Neuronal stem cell (in vitro differentiated cells): ENCODE measurements at regions not wholly inside any gene's neighbourhood (a gene's known extent, or its start where the extent isn't known, plus 50 kb on each side); places are given as distances from the start of the nearest gene placed in this dataset.

ENCODE experiments used
- DNase-seq: peaks from one replicate; pipeline ENCODE4 v3.0.0-alpha.2; 2013; ENCODE audit warnings: low spot score
- H2AFZ ChIP-seq: one replicate; pipeline ENCODE4 v1.6.1; 2013; ENCODE audit warnings: mild to moderate bottlenecking, low read length, inconsistent platforms
- H2AK5ac ChIP-seq: 2 replicates; pipeline ENCODE4 v1.6.1; 2013; ENCODE audit warnings: low read depth, mild to moderate bottlenecking, inconsistent platforms, low read length, moderate library complexity, mixed read lengths
- H2BK120ac ChIP-seq: 2 replicates; pipeline ENCODE4 v1.6.1; 2013; ENCODE audit warnings: low read depth, mild to moderate bottlenecking, inconsistent platforms, low read length, moderate library complexity, mixed read lengths
- H2BK12ac ChIP-seq: one replicate; pipeline ENCODE4 v1.6.1; 2013; ENCODE audit warnings: low read length, inconsistent platforms
- H2BK15ac ChIP-seq: 2 replicates; pipeline ENCODE4 v1.6.1; 2013; ENCODE audit warnings: mild to moderate bottlenecking, low read length, inconsistent platforms, mixed read lengths
- H2BK5ac ChIP-seq: one replicate; pipeline ENCODE4 v1.6.1; 2013; ENCODE audit warnings: inconsistent platforms, mild to moderate bottlenecking, low read length, moderate library complexity
- H3K14ac ChIP-seq: one replicate; pipeline ENCODE4 v1.6.1; 2013; ENCODE audit warnings: low read length, inconsistent platforms
- H3K18ac ChIP-seq: 2 replicates; pipeline ENCODE4 v1.6.1; 2013; ENCODE audit warnings: low read length, inconsistent platforms
- H3K23ac ChIP-seq: 2 replicates; pipeline ENCODE4 v1.6.1; 2013; ENCODE audit warnings: low read depth, mild to moderate bottlenecking, mixed read lengths, low read length, inconsistent platforms; ENCODE audit not compliant: poor library complexity
- H3K27ac ChIP-seq: replicated peaks from 3 replicates; pipeline ENCODE4 v1.5.1; 2013; ENCODE audit warnings: low read length, inconsistent platforms
- H3K27me3 ChIP-seq, 3 experiments: 2 replicates each; pipeline ENCODE4 v1.6.1; 2013; ENCODE audit warnings: low read length in 3 of 3, mild to moderate bottlenecking in 2 of 3, inconsistent platforms in 1 of 3, low read depth in 1 of 3, mixed read lengths in 1 of 3, moderate library complexity in 1 of 3; ENCODE audit not compliant: control insufficient read depth in 3 of 3, insufficient read depth in 3 of 3
- H3K36me3 ChIP-seq, 2 donors: replicated peaks in 1 of 2; 2 replicates each; pipeline ENCODE4 v1.6.1; 2013; ENCODE audit warnings: low read length in 2 of 2; ENCODE audit not compliant: control insufficient read depth in 2 of 2, insufficient read depth in 2 of 2
- H3K4ac ChIP-seq: 2 replicates; pipeline ENCODE4 v1.6.1; 2013; ENCODE audit warnings: inconsistent platforms, mild to moderate bottlenecking, low read length, moderate library complexity
- H3K4me1 ChIP-seq, 2 donors: 1 replicate in 1 of 2; 2 replicates in 1 of 2; pipeline ENCODE4 v1.6.1; 2013; ENCODE audit warnings: low read length in 2 of 2, low read depth in 1 of 2; ENCODE audit not compliant: control insufficient read depth in 2 of 2, insufficient read depth in 1 of 2
- H3K4me2 ChIP-seq: one replicate; pipeline ENCODE4 v1.6.1; 2013; ENCODE audit warnings: mild to moderate bottlenecking, low read length, inconsistent platforms; ENCODE audit not compliant: insufficient read depth, poor library complexity, severe bottlenecking
- H3K4me3 ChIP-seq, 2 donors: 2 replicates each; pipeline ENCODE4 v1.5.1; 2013; ENCODE audit warnings: low read length in 2 of 2, mild to moderate bottlenecking in 2 of 2, inconsistent platforms in 1 of 2, moderate library complexity in 1 of 2
- H3K79me1 ChIP-seq: one replicate; pipeline ENCODE4 v1.6.1; 2013; ENCODE audit warnings: low read depth, mild to moderate bottlenecking, inconsistent platforms, low read length, moderate library complexity
- H3K9ac ChIP-seq: one replicate; pipeline ENCODE4 v1.6.1; 2013; ENCODE audit warnings: mild to moderate bottlenecking, low read depth, low read length, inconsistent platforms; ENCODE audit not compliant: poor library complexity
- H3K9me3 ChIP-seq, 2 donors: replicated peaks in 1 of 2; 2 replicates each; pipeline versions ENCODE3 to v1.6.1; 2013; ENCODE audit warnings: low read length in 2 of 2, mild to moderate bottlenecking in 2 of 2, inconsistent platforms in 1 of 2, low read depth in 1 of 2, mixed read lengths in 1 of 2, moderate library complexity in 1 of 2; ENCODE audit not compliant: control insufficient read depth in 2 of 2, insufficient read depth in 1 of 2
- H4K8ac ChIP-seq: one replicate; pipeline ENCODE4 v1.6.1; 2013; ENCODE audit warnings: low read depth, mild to moderate bottlenecking, inconsistent platforms, low read length, moderate library complexity
- H4K91ac ChIP-seq: one replicate; pipeline ENCODE4 v1.6.1; 2013; ENCODE audit warnings: low read length, low read depth, mild to moderate bottlenecking, inconsistent platforms; ENCODE audit not compliant: poor library complexity
- WGBS, 2 donors: extraction: QIAGEN DNeasy Blood & Tissue Kit; methylation state at CpG; one replicate each; pipeline ENCODE4 v1.1.7; 2013; ENCODE audit warnings: missing lambda C conversion rate in 2 of 2, mixed read lengths in 1 of 2; ENCODE audit not compliant: insufficient read length in 2 of 2, insufficient replicate concordance in 1 of 2; ENCODE audit errors: extremely low coverage in 2 of 2; 5-methylcytosine and 5-hydroxymethylcytosine counted together

- no peaks in the 10 kb centered on the region for H3K9me3 ChIP-seq
- H3K18ac ChIP-seq, result no peak overlapping the region
- H3K23ac ChIP-seq, result no peak overlapping the region
- no peak overlapping the region for H3K4me3 ChIP-seq
- H3K14ac ChIP-seq, result no peak overlapping the region
- no CpG with 5 or more reads among the region's 6 CpGs for WGBS, 2 donors
- H2AFZ ChIP-seq, result no peak overlapping the region
- no peak overlapping the region for H2BK120ac ChIP-seq
- no peaks in the 10 kb centered on the region for H3K27me3 ChIP-seq
- no peak for DNase-seq
- H3K4me2 ChIP-seq, result no peak overlapping the region
- H3K4me1 ChIP-seq, result peaks cover 0 to 2% of the 10 kb centered on the region in 2 donors
- no peak overlapping the region for H3K4ac ChIP-seq
- no peak overlapping the region for H2AK5ac ChIP-seq
- no peak overlapping the region for H2BK12ac ChIP-seq
- no peak overlapping the region for H4K91ac ChIP-seq
- H3K27ac ChIP-seq, result no peak overlapping the region
- H3K79me1 ChIP-seq, result no peaks in the 10 kb centered on the region
- H2BK5ac ChIP-seq, result no peak overlapping the region
- no peak overlapping the region for H3K9ac ChIP-seq
- no peaks in the 10 kb centered on the region for H3K36me3 ChIP-seq
- no peak overlapping the region for H4K8ac ChIP-seq
- no peak overlapping the region for H2BK15ac ChIP-seq
Measured at GRCh38 chr1:208462761-208463160, 218.6 kb upstream of the PLXNA2 start.

- H3K9ac ChIP-seq, result no peak overlapping the region
- H2BK15ac ChIP-seq, result no peak overlapping the region
- H3K79me1 ChIP-seq, result no peaks in the 10 kb centered on the region
- no peak overlapping the region for H3K4me3 ChIP-seq
- H2BK5ac ChIP-seq, result no peak overlapping the region
- H2BK12ac ChIP-seq, result no peak overlapping the region
- no CpG with 5 or more reads among the region's 3 CpGs for WGBS, 2 donors
- H3K14ac ChIP-seq, result no peak overlapping the region
- H3K4me1 ChIP-seq, result peaks cover 0 to 2% of the 10 kb centered on the region in 2 donors
- H3K23ac ChIP-seq, result no peak overlapping the region
- H3K4ac ChIP-seq, result no peak overlapping the region
- H3K27ac ChIP-seq, result no peak overlapping the region
- H4K8ac ChIP-seq, result no peak overlapping the region
- H2BK120ac ChIP-seq, result no peak overlapping the region
- H3K36me3 ChIP-seq, result no peaks in the 10 kb centered on the region
- H4K91ac ChIP-seq, result no peak overlapping the region
- H3K4me2 ChIP-seq, result no peak overlapping the region
- H2AFZ ChIP-seq, result no peak overlapping the region
- no peak for DNase-seq
- no peak overlapping the region for H2AK5ac ChIP-seq
- H3K9me3 ChIP-seq, result no peaks in the 10 kb centered on the region
- no peak overlapping the region for H3K18ac ChIP-seq
- no peaks in the 10 kb centered on the region for H3K27me3 ChIP-seq
Measured at GRCh38 chr1:208465266-208465665, 221.1 kb upstream of the PLXNA2 start.

DNA sequence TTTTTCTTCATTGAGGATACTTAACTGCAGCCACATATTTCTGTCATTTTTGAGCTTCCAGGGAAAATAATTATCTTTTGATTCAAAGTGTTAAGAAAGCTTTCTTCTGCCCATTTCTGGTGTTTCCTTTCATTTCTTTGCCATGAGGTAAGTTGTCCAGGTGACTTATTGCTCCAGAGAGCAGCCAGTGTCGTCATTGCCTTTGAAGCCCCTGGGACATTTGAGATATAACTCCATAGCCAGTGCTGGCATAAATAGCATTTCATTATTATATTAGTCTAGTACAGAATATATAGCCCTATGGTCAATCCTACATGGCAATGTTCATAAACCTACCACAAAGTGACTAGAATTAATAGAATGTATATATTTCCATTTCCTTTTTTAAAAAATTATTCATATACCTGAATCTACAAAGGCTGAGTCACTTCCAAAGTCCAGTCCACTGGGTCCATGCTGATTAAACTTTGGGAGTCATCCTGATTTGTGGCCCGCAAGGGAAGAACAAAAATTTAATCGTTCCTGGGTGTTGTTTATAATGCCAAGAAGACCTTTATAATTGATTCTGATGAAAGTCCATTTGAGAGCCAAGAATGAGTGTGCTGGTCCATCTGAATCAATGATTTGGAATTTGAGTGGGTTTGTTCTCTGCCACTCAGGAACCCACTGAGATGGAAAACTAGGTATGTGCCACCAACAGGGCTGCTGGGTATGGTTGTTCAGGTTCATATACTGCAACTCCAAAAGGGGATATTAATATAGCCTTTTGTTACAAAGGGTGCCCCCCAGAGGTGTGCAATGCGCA lies 221.8 kb upstream of the PLXNA2 start:
- no peak for DNase-seq
- no peak overlapping the region for H3K18ac ChIP-seq
- H3K27me3 ChIP-seq, result no peaks in the 10 kb centered on the region
- no peak overlapping the region for H3K4ac ChIP-seq
- no peak overlapping the region for H3K4me2 ChIP-seq
- no peak overlapping the region for H2BK15ac ChIP-seq
- no peak overlapping the region for H3K27ac ChIP-seq
- H3K4me3 ChIP-seq, result no peak overlapping the region
- WGBS, 2 donors, result no CpG with 5 or more reads among the region's 4 CpGs
- no peaks in the 10 kb centered on the region for H3K36me3 ChIP-seq
- no peak overlapping the region for H4K8ac ChIP-seq
- H2BK12ac ChIP-seq, result no peak overlapping the region
- H3K9me3 ChIP-seq, result no peaks in the 10 kb centered on the region
- no peak overlapping the region for H2AFZ ChIP-seq
- peaks cover 0 to 2% of the 10 kb centered on the region in 2 donors for H3K4me1 ChIP-seq
- H3K23ac ChIP-seq, result no peak overlapping the region
- H4K91ac ChIP-seq, result no peak overlapping the region
- H2BK120ac ChIP-seq, result no peak overlapping the region
- H2BK5ac ChIP-seq, result no peak overlapping the region
- H3K9ac ChIP-seq, result no peak overlapping the region
- H3K79me1 ChIP-seq, result no peaks in the 10 kb centered on the region
- no peak overlapping the region for H2AK5ac ChIP-seq
- no peak overlapping the region for H3K14ac ChIP-seq

GRCh38 chr1:208467151-208467780 lies 223.1 kb upstream of the PLXNA2 start:
- H3K9me3 ChIP-seq, result no peaks in the 10 kb centered on the region
- no peaks in the 10 kb centered on the region for H3K36me3 ChIP-seq
- no peak overlapping the region for H4K91ac ChIP-seq
- H3K4ac ChIP-seq, result no peak overlapping the region
- H3K4me3 ChIP-seq, result no peak overlapping the region
- no peaks in the 10 kb centered on the region for H3K79me1 ChIP-seq
- no peak overlapping the region for H4K8ac ChIP-seq
- no peak overlapping the region for H2BK15ac ChIP-seq
- H2AFZ ChIP-seq, result no peak overlapping the region
- no peak overlapping the region for H3K27ac ChIP-seq
- no peak overlapping the region for H2AK5ac ChIP-seq
- no peak overlapping the region for H3K9ac ChIP-seq
- no peak overlapping the region for H3K4me2 ChIP-seq
- H2BK12ac ChIP-seq, result no peak overlapping the region
- no peak overlapping the region for H2BK120ac ChIP-seq
- H3K23ac ChIP-seq, result no peak overlapping the region
- no peak overlapping the region for H2BK5ac ChIP-seq
- no CpG with 5 or more reads among the region's 7 CpGs for WGBS, 2 donors
- no peak overlapping the region for H3K14ac ChIP-seq
- H3K27me3 ChIP-seq, result no peaks in the 10 kb centered on the region
- H3K4me1 ChIP-seq, result peaks cover 0 to 2% of the 10 kb centered on the region in 2 donors
- no peak overlapping the region for H3K18ac ChIP-seq
- DNase-seq, result no peak
